Liver (tissue), 3 donors: ENCODE measurements at regions not wholly inside any gene's neighbourhood (a gene's known extent, or its start where the extent isn't known, plus 50 kb on each side); places are given as distances from the start of the nearest gene placed in this dataset.

ENCODE experiments used
- CTCF ChIP-seq: fragments of 150-350 bp; IDR thresholded peaks from 2 replicates; pipeline ENCODE4 v1.5.1; 2017; ENCODE audit warnings: improper control_type of control experiment, low read depth, low read length; ENCODE audit not compliant: missing input control
- RAD21 ChIP-seq, 2 donors: IDR thresholded peaks; 2 replicates each; pipeline ENCODE4 v1.6.1; 2016; ENCODE audit warnings: antibody characterized with exemption in 2 of 2, mild to moderate bottlenecking in 2 of 2
- REST ChIP-seq: IDR thresholded peaks from 2 replicates; pipeline ENCODE4 v1.6.1; 2016; ENCODE audit warnings: antibody characterized with exemption, mild to moderate bottlenecking
- YY1 ChIP-seq: IDR thresholded peaks from 2 replicates; pipeline ENCODE4 v1.6.1; 2016; ENCODE audit warnings: antibody characterized with exemption, mild to moderate bottlenecking
- TF ChIP-seq, protein P1 (sequence below): IDR thresholded peaks from 2 replicates; pipeline ENCODE4 v1.6.1; 2016; ENCODE audit warnings: antibody characterized with exemption
- donor health status: healthy.
- donor health status: healthy.

DNA sequence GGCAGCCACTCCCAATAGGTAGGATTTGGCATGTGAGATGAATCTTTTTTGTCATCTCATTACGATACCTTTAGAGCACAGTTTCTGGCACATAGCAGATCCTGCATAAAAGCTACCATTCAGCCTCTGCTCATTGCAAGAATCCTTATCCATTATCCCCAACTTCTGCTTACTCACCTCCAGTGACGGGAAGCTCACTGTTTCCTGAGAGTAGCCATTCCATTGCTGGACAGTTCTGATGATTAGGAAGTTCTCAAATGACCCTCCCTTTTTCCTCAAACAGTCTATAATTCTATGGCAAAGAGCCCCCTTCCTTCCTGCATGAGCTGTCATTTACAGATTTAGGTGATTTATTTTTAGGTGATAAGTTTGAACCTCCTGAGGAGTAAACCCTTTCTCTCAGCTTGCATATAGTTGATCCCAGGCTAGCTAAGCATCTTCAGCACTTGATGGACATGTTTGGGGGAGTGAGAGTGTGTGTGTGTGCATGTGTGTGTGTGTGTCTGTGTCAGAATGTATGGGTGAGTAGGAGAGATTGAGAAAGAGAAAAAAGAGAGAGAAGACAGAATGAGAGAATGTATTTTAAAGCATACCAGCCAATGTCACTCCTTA lies 109.7 kb downstream of the LSM3 start:
- no peak for TF ChIP-seq CTCF
- TF ChIP-seq REST = no peak
- no peak for TF ChIP-seq RAD21 (IDR thresholded peaks at IDR 0.05)
- TF ChIP-seq, protein P1, sequence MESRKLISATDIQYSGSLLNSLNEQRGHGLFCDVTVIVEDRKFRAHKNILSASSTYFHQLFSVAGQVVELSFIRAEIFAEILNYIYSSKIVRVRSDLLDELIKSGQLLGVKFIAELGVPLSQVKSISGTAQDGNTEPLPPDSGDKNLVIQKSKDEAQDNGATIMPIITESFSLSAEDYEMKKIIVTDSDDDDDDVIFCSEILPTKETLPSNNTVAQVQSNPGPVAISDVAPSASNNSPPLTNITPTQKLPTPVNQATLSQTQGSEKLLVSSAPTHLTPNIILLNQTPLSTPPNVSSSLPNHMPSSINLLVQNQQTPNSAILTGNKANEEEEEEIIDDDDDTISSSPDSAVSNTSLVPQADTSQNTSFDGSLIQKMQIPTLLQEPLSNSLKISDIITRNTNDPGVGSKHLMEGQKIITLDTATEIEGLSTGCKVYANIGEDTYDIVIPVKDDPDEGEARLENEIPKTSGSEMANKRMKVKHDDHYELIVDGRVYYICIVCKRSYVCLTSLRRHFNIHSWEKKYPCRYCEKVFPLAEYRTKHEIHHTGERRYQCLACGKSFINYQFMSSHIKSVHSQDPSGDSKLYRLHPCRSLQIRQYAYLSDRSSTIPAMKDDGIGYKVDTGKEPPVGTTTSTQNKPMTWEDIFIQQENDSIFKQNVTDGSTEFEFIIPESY = no peak
- no peak for TF ChIP-seq YY1
